GM11168 (cell line): ENCODE measurements at regions not wholly inside any gene's neighbourhood (a gene's known extent, or its start where the extent isn't known, plus 50 kb on each side); places are given as distances from the start of the nearest gene placed in this dataset.

ENCODE experiments used
- in situ Hi-C: fragments of 300-500 bp; cut with MboI; formaldehyde crosslinking; loops from one replicate; pipeline ENCODE4 v1.12.0; 2022; ENCODE audit warnings: low sequenced_read_pairs; ENCODE audit not compliant: unreplicated experiment

- in situ Hi-C loops = no loop called here
Observed at GRCh38 chr5:28576022-28576421, 1537.6 kb upstream of the CDH9 start.

GRCh38 chr5:28575368-28575767 lies 1537.0 kb upstream of the CDH9 start:
- in situ Hi-C loops = no loop called here

GRCh38 chr5:28574606-28575005 lies 1536.2 kb upstream of the CDH9 start:
- in situ Hi-C loops = no loop called here

DNA sequence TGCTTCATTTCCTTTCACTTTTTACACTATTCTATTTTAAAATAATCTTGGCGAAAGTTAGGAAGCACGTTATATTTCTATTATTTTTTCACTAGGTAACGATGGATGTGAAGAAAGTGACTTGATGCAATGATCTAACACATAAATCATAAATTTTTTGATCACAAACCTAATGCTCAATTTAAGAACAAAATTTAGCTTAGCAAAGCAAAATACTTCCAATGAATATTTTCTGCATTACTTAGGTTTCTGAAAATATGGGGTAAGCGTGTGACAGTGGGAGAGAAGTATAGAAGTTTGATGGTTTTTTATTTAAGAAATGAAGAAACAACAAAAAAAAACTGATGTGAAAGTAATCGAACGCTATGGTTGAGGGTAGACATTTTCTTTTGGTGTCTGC lies 1528.7 kb upstream of the CDH9 start:
- in situ Hi-C loops = no loop called here

DNA sequence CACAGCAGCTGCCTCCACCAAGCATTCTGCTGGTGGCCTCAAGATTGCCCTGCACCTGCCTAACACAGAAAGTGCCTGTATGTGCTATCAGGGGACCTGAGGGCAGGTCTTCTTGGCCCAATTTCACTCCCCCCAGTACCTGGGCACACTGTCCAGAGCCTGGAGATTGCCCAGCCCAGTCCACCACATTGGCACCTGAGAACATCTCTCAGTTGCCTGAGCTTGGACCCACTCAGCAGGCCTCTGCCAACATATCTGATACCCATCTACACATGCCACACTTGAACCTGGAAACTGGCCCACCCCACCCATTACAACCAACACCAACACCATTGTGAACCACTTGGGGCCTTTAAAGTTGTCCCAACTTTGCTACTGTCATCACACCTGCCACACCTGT lies 1523.1 kb upstream of the CDH9 start:
- in situ Hi-C loops = no loop called here

DNA sequence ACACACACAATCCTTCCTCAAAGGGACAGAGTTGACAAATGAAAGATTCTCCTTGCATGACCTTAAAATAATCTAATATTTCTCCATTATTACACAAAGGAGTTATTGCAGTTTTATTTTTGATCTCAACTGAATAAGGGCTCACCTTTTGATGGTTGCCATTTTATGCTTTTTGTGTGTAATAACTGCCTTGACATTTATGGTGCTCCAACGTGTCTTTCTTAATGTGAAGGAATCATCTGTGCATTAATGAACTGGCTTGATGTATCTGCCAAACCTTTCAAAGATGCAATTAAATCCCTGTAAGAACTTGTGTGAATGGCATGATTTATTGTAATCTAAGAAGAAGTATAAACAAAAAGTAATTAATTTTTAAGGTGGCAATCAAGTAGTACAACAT lies 1519.8 kb upstream of the CDH9 start:
- in situ Hi-C loops = no loop called here

- in situ Hi-C loops = no loop called here
Observed at GRCh38 chr5:28557114-28557513, 1518.7 kb upstream of the CDH9 start.

GRCh38 chr5:28549588-28549987 lies 1511.2 kb upstream of the CDH9 start:
- in situ Hi-C loops = no loop called here

- in situ Hi-C loops = no loop called here
Observed at GRCh38 chr5:28548856-28549255, 1510.5 kb upstream of the CDH9 start.

GRCh38 chr5:28544501-28544900 lies 1506.1 kb upstream of the CDH9 start:
- in situ Hi-C loops = no loop called here

DNA sequence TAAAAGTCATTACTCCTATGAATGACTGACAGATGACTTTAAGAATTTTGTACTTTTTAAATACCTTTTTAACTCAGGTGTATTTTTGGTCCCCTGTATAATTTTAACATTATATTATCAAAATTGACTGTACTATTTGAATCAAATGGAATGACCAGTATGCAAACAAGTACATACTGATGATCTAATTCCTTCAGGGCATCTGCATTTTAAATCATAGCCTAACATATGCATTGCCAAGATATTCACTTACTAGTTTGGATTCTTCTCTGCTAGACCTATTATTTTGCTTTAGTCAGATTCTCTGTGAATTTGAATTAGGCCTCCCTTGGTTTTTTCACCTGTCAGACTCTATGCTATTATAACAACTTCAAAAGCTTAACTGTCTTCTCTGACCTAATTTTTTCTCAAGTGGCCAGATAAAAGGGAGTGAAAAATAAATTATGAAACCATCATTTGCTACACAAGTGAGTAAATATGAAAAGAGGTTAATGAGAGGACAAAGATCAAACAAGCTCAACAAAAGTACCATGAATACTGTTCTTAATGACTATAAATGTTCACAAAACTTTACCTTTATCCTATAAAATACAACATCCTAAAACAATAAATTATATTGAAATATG lies 1505.2 kb upstream of the CDH9 start:
- in situ Hi-C loops = no loop called here

- in situ Hi-C loops = no loop called here
Observed at GRCh38 chr5:28542987-28543386, 1504.6 kb upstream of the CDH9 start.

- in situ Hi-C loops = no loop called here
Observed at GRCh38 chr5:28523888-28524635, 1485.7 kb upstream of the CDH9 start.

DNA sequence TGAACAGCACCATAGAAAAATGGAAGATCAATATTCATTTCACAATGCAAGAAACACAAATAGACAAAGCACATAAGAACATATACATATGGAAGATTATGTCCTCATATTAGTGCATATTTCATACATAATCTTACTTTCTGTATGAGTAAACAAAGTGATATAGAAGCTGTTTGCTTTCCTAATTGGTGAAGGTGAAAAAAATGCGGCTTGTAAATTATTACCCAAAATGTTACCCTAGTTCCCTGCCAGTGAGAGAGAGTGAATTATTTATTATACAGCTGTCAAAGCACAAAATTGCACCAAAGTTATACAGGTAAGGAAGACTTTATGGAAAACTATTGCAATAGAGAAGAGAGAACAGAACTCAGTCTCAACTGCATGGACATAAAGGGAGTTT lies 1485.0 kb upstream of the CDH9 start:
- in situ Hi-C loops = no loop called here

DNA sequence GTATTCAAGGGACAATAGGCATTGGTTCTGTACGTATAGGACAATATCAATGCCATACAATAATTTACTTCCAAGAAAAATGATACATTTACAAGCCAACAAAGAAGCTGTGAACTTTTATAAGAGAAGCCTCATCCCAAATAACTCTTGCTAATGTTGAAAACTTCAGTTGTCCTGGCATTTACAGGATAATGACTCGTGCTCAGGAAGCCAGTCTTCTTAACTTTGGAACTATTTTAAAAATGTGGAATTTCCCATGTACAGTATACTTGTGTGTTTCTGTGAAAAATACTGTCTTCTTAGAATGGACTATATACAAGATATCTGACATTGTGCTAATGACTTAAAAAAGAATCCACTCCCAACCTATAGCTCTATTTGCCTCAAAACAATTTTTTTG lies 1479.3 kb upstream of the CDH9 start:
- in situ Hi-C loops = no loop called here

DNA sequence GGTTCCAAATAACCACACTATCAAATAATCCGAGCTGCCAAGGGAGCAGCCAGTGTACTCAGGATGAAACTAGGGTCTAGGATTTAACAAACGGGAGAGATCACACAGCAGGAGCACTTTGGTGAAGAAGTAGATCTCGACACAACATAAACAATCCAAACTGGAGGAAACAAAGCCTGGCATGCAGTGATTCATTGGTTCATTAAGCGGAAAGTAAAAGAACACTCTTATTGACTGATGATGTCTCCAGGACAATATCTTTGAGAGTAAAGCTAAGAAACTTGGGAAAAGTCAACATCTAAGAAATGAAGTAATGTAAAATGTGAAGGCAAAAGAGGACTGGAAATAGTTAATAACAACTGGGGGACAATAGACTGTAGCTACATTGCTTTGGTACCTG lies 1478.3 kb upstream of the CDH9 start:
- in situ Hi-C loops = no loop called here

DNA sequence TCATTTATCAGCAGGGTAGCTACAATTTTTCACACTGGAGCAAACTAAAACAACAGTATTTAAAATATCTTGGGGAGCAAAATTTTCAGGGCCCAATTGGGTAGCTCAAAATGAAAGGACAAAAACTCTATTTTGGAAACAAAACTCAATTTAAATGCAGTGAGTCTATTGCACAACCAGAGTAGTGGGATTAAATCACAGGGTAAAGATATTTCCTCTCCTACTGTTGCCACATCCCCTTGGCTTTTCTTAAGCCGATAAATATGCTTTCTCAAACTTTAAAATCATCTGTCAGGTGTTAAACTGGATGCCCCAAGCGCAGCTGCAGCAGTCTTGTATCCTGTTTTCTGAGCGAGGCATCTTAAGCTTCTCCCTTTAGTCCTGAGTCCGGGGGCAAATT lies 1474.3 kb upstream of the CDH9 start:
- in situ Hi-C loops = no loop called here

DNA sequence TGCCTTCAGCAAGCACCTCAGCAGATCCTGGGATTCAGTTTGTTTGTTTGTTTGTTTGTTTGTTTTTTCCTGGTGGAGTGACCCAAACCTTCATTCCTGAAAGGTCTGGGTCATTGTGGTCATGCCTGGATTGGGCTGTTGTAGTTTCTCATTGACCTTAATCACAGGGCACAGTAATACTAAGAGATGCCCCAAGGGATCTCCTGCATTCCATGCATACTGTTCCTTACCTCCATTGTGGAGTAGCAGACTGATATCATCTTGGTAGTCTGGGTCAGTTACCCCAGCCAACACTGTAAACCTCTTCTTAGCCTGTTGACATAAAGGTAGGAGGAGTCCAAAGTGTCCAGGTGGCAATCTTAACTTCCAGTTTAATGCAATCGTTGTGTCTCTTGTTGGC lies 1466.7 kb upstream of the CDH9 start:
- in situ Hi-C loops = no loop called here

GRCh38 chr5:28500511-28500910 lies 1462.1 kb upstream of the CDH9 start:
- in situ Hi-C loops = no loop called here

GRCh38 chr5:28499766-28500290 lies 1461.4 kb upstream of the CDH9 start:
- in situ Hi-C loops = no loop called here

DNA sequence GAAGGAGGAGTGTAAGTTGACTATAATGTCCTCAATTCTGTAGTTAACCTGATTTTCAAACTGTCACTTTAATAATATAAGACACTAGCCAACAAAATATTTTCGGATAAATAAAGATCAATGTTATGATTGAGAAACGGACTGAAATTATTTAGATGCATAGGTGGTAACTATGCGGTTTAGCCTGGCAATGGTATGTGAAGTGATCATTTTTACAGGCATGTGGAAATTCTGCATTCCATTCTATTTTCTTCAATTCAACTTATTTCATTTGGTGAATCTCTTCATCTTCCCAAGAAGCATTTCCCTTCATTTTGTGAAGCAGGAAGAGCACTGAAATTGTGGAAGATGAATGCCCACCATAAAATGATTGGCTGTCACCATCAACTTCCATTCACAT lies 1457.5 kb upstream of the CDH9 start:
- in situ Hi-C loops = no loop called here

DNA sequence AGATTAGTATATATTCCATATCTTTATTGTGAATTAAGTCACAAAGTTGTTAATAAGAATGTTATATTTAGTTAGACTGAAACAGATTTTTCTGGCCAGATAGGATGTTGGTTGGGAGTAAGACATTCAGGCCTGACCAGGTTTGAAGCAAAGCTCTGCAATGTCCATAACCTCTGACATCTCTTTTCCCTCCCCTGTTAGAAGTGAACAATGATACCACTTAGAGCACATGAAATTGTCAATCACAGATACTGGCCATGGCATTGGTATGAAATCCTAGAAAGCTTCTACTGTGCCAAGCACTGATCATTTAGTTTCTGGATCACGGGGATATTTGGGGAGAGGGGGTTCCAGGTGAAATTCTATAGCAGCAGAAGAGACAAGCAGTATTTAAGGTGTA lies 1455.1 kb upstream of the CDH9 start:
- in situ Hi-C loops = no loop called here
